PFSK-1 (cell line): ENCODE measurements at regions not wholly inside any gene's neighbourhood (a gene's known extent, or its start where the extent isn't known, plus 50 kb on each side); places are given as distances from the start of the nearest gene placed in this dataset.

ENCODE experiments used
- POLR2AphosphoS5 ChIP-seq: IDR thresholded peaks from 2 replicates; pipeline ENCODE4 v1.6.1; 2012; ENCODE audit warnings: low read depth, mild to moderate bottlenecking, control low read depth, low read length, moderate library complexity
- SIN3A ChIP-seq: IDR thresholded peaks from 2 replicates; pipeline ENCODE4 v1.6.1; 2012; ENCODE audit warnings: mild to moderate bottlenecking, low read length, moderate library complexity, borderline replicate concordance; ENCODE audit not compliant: insufficient read depth

- no peak for TF ChIP-seq POLR2AphosphoS5
- no peak for TF ChIP-seq SIN3A
Measured at GRCh38 chr10:10699427-10699826, 318.2 kb upstream of the CELF2 start.
